Esophagus (tissue), 2 donors: ENCODE measurements at regions not wholly inside any gene's neighbourhood (a gene's known extent, or its start where the extent isn't known, plus 50 kb on each side); places are given as distances from the start of the nearest gene placed in this dataset.

Experiments
- H3K27ac ChIP-seq, 2 donors: one replicate each; pipeline ENCODE4 v1.5.1; 2013; ENCODE audit warnings: low read depth in 2 of 2, mild to moderate bottlenecking in 2 of 2, inconsistent platforms in 1 of 2, low read length in 1 of 2, moderate library complexity in 1 of 2
- H3K27me3 ChIP-seq, 2 donors: one replicate each; pipeline ENCODE4 v1.6.1; 2013; ENCODE audit warnings: low read length in 2 of 2, control low read depth in 1 of 2, mild to moderate bottlenecking in 1 of 2; ENCODE audit not compliant: insufficient read depth in 2 of 2, control insufficient read depth in 1 of 2
- H3K36me3 ChIP-seq, 2 donors: one replicate each; pipeline ENCODE4 v1.6.1; 2013; ENCODE audit warnings: low read length in 1 of 2; ENCODE audit not compliant: control insufficient read depth in 2 of 2, insufficient read depth in 2 of 2
- H3K4me1 ChIP-seq, 2 donors: one replicate each; pipeline ENCODE4 v1.6.1; 2013; ENCODE audit warnings: low read length in 1 of 2; ENCODE audit not compliant: control insufficient read depth in 2 of 2, insufficient read depth in 2 of 2
- H3K4me3 ChIP-seq, 2 donors: one replicate each; pipeline ENCODE4 v1.5.1; 2013; ENCODE audit warnings: low read length in 2 of 2, mild to moderate bottlenecking in 2 of 2, low read depth in 1 of 2, moderate library complexity in 1 of 2
- H3K9me3 ChIP-seq, 2 donors: one replicate each; pipeline ENCODE4 v1.6.1; 2013; ENCODE audit warnings: mild to moderate bottlenecking in 2 of 2, low read depth in 1 of 2, low read length in 1 of 2, moderate library complexity in 1 of 2; ENCODE audit not compliant: control insufficient read depth in 2 of 2, insufficient read depth in 1 of 2
- WGBS, 2 donors: extraction: QIAGEN DNeasy Blood & Tissue Kit; methylation state at CpG; one replicate each; pipeline ENCODE4 v1.1.7; 2013; 5-methylcytosine and 5-hydroxymethylcytosine counted together
- donor health status: healthy with polysubstance abuse.
- donor health status: Bipolar disorder and iron deficiency.

DNA sequence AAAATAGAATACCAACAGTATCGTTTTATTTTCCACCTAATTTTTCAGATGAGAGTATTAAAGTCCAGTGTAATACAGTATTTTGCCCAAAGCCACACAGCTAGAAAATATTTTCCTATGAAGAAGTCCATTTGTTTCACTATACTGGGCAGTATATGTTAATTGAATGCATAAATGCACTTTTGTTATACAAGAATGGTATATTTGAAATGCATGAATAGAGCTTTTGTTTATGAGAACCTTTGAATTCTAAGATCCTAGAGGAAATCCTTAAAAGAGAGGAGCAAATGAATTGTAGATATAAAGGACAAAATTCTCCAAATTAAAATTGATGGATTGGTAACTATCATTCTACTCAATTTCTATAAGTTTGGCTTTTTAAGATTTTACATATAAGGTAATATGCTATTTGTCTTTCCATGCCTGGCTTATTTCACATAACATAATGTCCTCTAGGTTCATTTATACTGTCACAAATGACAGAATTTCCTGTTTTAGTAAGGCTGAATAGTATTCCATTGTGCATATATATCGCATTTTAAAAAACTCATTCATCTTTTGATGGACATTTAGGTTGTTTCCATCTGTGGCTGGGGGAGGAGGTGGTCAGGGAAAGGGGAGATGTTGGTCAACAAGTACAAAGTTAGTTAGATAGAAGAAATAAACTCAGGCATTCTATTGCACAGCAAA is 136.6 kb upstream of the DCN start:
- Histone ChIP-seq H3K27ac (no peak overlapping the region), H3K9me3 (no peaks in the 10 kb centered on the region), H3K4me1 (no peaks in the 10 kb centered on the region), H3K36me3 (no peaks in the 10 kb centered on the region), H3K4me3 (no peak overlapping the region), H3K27me3 (no peaks in the 10 kb centered on the region)
- 82 to 88% methylated on average over 2 of the region's 2 CpGs for WGBS, 2 donors

DNA sequence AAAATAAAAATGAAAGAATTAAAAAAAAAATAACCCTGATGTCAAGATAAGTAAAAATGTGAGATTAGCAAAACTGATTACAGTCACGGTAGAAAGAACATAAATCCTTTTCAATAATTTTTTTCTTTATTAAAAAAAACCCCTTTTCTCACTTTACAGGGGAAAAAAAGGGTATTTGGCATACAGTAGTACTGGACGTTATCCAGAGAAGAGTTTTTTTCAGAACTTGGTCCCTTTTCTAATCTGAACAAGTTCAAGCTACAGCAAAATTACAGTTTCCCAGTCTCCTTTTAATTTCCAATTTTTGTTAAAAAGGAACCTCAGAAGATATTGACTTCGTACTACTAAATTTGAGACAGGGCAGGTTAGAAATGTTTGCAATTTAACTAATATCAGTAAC is 134.7 kb upstream of the DCN start:
- Histone ChIP-seq H3K27me3 (no peaks in the 10 kb centered on the region), H3K36me3 (no peaks in the 10 kb centered on the region), H3K27ac (no peak overlapping the region), H3K4me3 (no peak overlapping the region), H3K4me1 (no peaks in the 10 kb centered on the region), H3K9me3 (no peaks in the 10 kb centered on the region)
- WGBS, 2 donors = 53% methylated on average over 3 of the region's 3 CpGs

DNA sequence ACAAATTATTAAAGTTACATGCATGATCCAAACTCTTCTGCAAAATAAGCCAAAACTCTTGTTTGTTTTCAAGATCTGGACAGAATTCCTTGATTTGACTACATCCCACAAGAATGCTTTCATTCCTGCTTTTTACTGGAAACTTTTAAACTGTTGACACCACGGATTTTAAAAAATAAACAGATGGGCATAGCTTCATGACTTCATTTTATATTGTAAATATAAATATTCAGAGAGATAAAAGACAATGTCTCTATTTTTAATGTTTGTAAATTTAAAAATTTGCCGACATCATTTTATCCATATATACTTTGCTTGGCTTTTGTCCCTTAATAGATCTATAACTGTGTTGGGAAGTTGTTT is 134.3 kb upstream of the DCN start:
- WGBS, 2 donors = 57 to 63% methylated on average over 2 of the region's 2 CpGs

DNA sequence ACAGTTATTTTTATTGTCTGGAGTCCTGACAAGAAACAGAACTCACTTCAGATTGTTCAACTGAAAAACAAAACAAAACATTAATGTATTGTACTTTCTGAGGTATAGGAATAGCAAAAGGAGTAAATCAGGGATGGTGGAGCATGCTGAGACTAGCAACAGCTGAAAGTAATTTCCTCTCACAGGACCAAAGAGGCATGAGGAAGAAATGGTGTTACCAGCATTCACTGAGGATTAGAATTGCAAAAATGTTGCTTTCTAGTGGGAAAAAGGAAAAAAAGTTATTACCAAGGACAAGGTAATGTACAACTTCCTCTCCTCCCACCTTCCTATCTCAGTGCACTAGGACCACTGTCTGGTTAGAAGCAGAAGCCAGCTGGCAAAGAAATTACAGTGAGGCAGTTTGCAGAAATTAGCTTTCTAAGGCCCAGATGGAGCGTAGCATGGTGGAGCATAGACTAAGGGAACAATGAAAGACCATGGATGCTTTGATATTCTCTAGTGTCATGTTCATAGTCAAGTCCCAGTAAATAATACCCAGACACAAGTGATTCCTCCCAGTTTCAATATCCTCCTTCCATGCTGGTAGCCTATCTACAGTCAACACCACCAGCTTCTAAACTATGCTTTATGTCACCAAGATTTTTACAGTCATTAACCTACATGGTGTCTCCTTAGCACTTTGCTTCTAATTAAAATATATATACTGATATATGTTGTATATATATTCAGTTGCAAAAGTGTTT is 133.7 kb upstream of the DCN start:
- no peaks in the 10 kb centered on the region for H3K9me3 ChIP-seq
- H3K27me3 ChIP-seq = no peaks in the 10 kb centered on the region
- no peak overlapping the region for H3K27ac ChIP-seq
- no peaks in the 10 kb centered on the region for H3K36me3 ChIP-seq
- H3K4me1 ChIP-seq = no peaks in the 10 kb centered on the region
- 80 to 90% methylated on average over 1 of the region's 1 CpG for WGBS, 2 donors
- no peak overlapping the region for H3K4me3 ChIP-seq

More for the DNA sequence above, 134.3 kb upstream of the DCN start:
- no peaks in the 10 kb centered on the region for H3K27me3 ChIP-seq
- H3K36me3 ChIP-seq = no peaks in the 10 kb centered on the region
- no peaks in the 10 kb centered on the region for H3K9me3 ChIP-seq
- H3K4me3 ChIP-seq = no peak overlapping the region
- no peak overlapping the region for H3K27ac ChIP-seq
- no peaks in the 10 kb centered on the region for H3K4me1 ChIP-seq

DNA sequence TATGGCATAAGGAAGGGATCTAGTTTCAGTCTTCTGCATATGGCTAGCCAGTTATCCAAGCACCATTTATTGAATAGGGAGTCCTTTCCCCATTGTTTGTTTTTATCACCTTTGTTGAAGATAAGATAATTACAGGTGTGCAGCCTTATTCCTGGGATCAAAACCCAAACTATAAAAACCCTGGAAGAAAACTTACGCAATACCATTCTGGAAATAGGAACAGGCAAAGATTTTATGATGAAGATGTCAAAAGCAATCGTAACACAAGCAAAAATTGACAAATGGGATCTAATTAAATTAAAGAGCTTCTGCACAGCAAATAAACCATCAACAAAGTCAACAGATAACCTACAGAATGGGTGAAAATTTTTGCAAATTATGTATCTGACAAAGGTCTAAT is 128.5 kb upstream of the DCN start:
- H3K36me3 ChIP-seq = no peaks in the 10 kb centered on the region
- no peak overlapping the region for H3K4me3 ChIP-seq
- 85 to 88% methylated on average over 2 of the region's 2 CpGs for WGBS, 2 donors
- H3K27me3 ChIP-seq = no peaks in the 10 kb centered on the region
- no peaks in the 10 kb centered on the region for H3K4me1 ChIP-seq
- H3K9me3 ChIP-seq = no peaks in the 10 kb centered on the region
- no peak overlapping the region for H3K27ac ChIP-seq

DNA sequence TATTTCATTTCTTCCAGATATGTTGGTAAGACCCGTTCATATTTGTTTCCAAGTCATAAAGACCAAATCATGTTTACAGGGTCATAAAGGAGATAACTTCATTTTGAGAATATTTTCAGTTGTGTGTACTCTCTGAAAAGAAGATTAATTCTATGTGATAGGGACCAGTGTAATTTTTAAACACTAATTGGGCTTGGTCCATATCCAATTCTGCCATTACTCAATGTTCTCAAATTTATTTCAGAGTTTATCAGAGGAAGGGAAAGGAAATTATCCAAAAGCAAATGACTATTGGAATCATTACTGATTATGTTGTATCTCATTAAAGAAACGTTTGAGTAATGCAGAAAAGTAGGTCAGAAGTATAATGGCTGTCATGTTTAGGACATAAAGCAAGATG is 126.8 kb upstream of the DCN start:
- H3K4me1 ChIP-seq = no peaks in the 10 kb centered on the region
- H3K4me3 ChIP-seq = no peak overlapping the region
- no peaks in the 10 kb centered on the region for H3K27me3 ChIP-seq
- no peaks in the 10 kb centered on the region for H3K9me3 ChIP-seq
- H3K27ac ChIP-seq = no peak overlapping the region
- H3K36me3 ChIP-seq = no peaks in the 10 kb centered on the region
- WGBS, 2 donors = 53 to 59% methylated on average over 2 of the region's 2 CpGs

DNA sequence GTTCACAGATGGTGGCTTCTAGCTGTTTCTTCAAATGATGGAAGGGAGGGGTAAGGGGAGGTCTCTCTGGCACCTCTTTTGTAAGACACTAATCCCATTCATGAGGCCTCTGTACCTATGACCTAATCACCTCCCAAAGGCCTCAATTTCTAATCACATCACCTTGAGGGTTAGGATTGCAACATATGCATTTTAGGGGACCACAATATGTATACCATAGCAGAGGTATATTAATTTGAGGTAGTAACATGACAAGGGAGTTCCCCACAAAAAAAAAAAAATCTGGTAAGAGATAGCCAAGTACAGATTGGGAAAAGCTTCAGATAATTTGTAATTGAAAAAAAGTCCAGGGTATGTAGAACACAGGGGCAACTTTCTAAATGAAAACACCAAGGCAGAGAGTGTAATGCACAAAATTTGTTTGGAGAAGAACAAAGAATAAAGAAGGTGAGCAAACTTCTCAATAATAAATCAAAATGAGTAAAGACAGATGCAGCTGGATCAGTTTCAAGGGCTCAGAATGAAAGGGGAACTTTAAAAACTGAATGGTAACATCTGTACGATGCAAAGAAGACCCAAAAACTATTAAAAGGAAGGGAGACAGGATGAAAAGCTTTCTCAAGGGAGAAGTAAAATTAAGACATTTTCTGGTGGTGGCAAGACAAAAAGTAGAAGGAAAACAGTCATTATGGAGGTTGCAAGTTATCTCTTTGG is 125.5 kb upstream of the DCN start:
- Histone ChIP-seq H3K4me3 (no peak overlapping the region), H3K9me3 (no peaks in the 10 kb centered on the region), H3K27ac (no peak overlapping the region), H3K27me3 (no peaks in the 10 kb centered on the region), H3K4me1 (no peaks in the 10 kb centered on the region), H3K36me3 (no peaks in the 10 kb centered on the region)
- 15 to 25% methylated on average over 1 of the region's 1 CpG for WGBS, 2 donors

DNA sequence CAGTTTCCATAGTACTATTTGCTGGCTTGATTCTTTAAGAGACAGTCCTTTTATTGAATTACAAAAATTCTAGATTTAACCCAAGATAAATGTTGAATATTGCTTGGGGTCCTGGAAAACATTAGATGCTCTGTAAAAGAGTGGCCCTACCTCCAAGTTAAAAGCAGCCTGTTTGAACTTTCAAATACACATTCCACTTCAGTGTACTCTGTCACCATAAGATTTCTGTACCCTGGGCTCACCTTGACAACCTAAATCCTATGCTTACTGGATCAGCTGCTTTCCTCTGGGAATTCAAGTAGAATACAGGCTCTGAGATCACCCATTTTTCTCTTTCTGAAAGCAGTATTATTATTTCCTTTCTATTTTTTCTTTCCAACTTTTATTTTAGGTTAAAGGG is 107.7 kb upstream of the DCN start:
- no peaks in the 10 kb centered on the region for H3K36me3 ChIP-seq
- no peaks in the 10 kb centered on the region for H3K9me3 ChIP-seq
- H3K27ac ChIP-seq = no peak overlapping the region
- no peaks in the 10 kb centered on the region for H3K4me1 ChIP-seq
- no peak overlapping the region for H3K4me3 ChIP-seq
- H3K27me3 ChIP-seq = no peaks in the 10 kb centered on the region

DNA sequence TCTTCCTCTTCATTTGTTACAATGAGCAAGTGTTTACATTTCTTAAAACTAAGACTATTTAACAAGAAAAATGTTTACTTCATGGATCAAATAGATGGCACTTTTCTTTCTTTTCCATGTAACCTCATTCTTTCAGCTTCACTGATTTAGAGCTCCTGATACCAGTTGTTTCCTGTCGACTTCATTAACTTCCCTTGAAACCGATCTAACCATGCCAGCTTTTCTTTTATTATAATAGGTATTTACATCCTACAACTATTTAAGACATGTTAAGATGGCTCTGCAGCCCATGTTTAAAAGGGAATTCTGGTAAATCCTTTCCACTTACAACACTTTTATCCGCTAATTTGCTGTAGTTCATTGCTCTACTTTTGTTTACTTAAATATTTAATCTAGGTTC is 107.3 kb upstream of the DCN start:
- H3K27ac ChIP-seq = no peak overlapping the region
- no peak overlapping the region for H3K4me3 ChIP-seq
- no peaks in the 10 kb centered on the region for H3K4me1 ChIP-seq
- H3K36me3 ChIP-seq = no peaks in the 10 kb centered on the region
- no peaks in the 10 kb centered on the region for H3K27me3 ChIP-seq
- WGBS, 2 donors = 18 to 36% methylated on average over 3 of the region's 3 CpGs
- no peaks in the 10 kb centered on the region for H3K9me3 ChIP-seq
